ENCODE measurements at regions not wholly inside any gene's neighbourhood (a gene's known extent, or its start where the extent isn't known, plus 50 kb on each side); places are given as distances from the start of the nearest gene placed in this dataset.

DNA sequence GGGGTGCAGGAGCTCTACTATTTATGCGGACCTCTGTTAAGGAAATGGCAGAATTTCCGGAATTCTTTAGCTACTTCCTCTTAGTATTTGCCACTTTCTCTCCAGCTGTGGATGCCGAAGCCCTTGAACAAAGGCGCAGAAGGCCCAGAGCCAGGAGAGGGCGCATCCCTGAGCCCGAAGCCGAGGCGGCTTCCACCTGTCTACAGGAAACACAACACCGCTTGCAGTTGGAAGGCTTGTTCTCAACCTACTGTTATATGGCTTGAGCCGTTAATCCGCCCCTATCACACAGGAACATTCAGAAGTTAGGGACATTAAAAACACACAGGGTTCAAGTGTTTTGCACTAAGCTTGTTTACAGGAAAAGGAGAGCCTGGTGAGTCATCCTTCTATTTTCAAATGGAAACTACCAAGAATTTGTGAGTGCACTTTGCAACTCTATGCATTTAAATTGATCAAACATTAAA is 417.1 kb downstream of the BCKDHB start:
- TF ChIP-seq POLR2A (IDR thresholded peaks at IDR 0.05) = no peak
- TF ChIP-seq, protein P1, sequence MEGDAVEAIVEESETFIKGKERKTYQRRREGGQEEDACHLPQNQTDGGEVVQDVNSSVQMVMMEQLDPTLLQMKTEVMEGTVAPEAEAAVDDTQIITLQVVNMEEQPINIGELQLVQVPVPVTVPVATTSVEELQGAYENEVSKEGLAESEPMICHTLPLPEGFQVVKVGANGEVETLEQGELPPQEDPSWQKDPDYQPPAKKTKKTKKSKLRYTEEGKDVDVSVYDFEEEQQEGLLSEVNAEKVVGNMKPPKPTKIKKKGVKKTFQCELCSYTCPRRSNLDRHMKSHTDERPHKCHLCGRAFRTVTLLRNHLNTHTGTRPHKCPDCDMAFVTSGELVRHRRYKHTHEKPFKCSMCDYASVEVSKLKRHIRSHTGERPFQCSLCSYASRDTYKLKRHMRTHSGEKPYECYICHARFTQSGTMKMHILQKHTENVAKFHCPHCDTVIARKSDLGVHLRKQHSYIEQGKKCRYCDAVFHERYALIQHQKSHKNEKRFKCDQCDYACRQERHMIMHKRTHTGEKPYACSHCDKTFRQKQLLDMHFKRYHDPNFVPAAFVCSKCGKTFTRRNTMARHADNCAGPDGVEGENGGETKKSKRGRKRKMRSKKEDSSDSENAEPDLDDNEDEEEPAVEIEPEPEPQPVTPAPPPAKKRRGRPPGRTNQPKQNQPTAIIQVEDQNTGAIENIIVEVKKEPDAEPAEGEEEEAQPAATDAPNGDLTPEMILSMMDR (IDR thresholded peaks at IDR 0.05) = no peak
